CD4-positive, alpha-beta T cell treated with Interferon gamma for 1 hour (primary cell): ENCODE measurements at regions not wholly inside any gene's neighbourhood (a gene's known extent, or its start where the extent isn't known, plus 50 kb on each side); places are given as distances from the start of the nearest gene placed in this dataset.

Experiments
- DNase-seq: peaks from one replicate; pipeline ENCODE4 v3.0.0-alpha.2; 2020

- no peak for DNase-seq
These were observed 94.9 kb upstream of the GEMIN8 start for GRCh38 chrX:14124562-14124961.

DNA sequence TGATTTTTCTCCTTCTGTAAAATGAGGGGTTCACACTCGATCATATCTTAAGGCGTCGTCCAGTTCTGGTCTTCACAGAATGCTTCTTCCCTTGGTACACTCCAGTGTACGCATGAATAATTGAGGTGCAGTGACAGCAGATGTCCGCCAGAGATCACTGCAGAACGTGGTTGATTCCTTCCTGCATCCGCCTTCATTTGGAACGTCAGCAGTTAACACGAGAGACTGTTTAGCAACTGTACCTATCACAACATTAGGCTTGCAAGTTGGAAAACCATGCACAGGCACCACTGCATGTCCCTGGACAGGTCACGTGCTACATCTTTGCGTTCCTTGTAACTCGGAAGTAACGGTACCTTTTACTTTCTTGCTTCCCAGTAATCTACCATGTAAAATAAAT is 66.0 kb upstream of the GEMIN8 start:
- peak; percentile 22 for DNase-seq

DNA sequence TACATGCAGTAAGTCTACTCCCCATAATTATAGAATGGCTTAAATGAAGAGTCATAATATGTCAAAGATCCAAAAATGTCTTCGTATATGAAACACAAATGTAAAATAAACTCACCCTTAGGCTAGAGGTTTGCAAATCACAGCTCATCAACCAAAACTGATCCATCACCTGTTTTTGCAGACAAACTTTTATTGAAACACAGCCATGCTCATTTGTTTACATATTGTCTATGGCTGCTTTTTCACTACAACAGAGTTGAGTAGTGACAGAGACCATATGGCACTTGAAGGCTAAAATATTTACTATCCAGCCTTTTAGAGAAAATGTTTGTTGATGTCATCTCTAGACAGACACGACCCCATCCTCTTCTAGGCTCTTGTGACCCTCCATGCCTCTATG is 64.5 kb upstream of the GEMIN8 start:
- no peak for DNase-seq

- DNase-seq = no peak
These were observed 54.8 kb upstream of the GEMIN8 start for GRCh38 chrX:14084466-14084865.

DNA sequence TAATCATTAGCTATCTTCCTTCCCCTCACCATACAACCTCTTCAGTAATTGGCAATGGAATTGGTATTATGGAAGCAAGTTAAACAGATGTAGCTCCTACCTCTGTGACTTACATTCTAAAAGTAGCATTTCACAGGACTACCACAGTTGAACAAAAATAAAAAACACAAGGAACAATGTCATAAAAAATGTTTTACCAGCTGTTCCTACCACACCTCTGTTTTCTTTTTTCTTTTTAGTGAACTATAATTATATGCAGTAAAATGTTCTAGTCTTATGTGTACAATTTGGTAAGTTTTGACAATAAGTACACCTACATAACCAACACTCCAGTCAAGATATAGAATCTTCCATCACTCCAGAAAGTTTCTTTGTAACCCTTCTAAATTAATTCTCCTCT is 54.1 kb upstream of the GEMIN8 start:
- DNase-seq = no peak

DNA sequence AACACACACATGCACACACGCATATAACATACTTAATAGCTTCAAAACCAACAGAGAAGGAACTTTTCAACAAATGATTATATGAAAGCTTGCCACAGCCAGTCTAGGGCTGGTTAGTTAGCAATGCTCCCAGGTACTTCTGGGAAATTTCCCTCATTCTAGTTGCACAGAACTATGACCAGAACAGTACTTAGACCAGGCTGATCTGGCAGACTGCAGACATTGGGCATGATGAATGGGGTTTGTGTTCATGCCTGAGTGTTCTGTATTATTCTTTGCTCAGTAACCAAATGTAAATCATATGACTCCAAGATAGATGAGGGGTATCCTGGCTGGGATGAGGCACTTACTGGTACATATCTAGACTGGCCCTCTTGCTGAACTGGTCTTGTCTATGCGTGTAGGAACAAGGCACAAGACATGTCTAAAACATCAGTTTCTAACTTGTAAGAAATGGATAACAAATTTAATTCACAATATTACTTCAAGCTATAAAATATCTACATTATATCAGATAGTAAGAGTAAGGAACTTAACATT is 50.3 kb upstream of the GEMIN8 start:
- DNase-seq = no peak
